SK-N-SH (cell line): ENCODE measurements at regions not wholly inside any gene's neighbourhood (a gene's known extent, or its start where the extent isn't known, plus 50 kb on each side); places are given as distances from the start of the nearest gene placed in this dataset.

ENCODE experiments used
- CTCF ChIA-PET: fragments of 300-600, 350-600 bp; formaldehyde crosslinking; extraction: SDS; loops from one replicate; lab custom pipeline; 2021; lab: Yijun Ruan, JAX
- POLR2A ChIA-PET: fragments of 350-600 bp; sonication (Branson Sonifier 250); formaldehyde crosslinking; extraction: SDS; loops from one replicate; lab custom pipeline; 2020; ENCODE audit warnings: antibody characterized with exemption, inconsistent platforms; lab: Yijun Ruan, JAX
- DNase-seq: peaks from one replicate; pipeline ENCODE4 v3.0.0; 2012
- H2AFZ ChIP-seq: fragments of 200-600 bp; sonication (generic); 2 replicates; pipeline ENCODE4 v1.8.1; 2016; ENCODE audit warnings: antibody characterized with exemption, mild to moderate bottlenecking, low read depth
- H3F3A ChIP-seq: fragments of 200-600 bp; sonication (generic); replicated peaks from 2 replicates; pipeline ENCODE3; 2016; ENCODE audit warnings: antibody characterized with exemption, mild to moderate bottlenecking; ENCODE audit not compliant: insufficient read depth
- H3K27ac ChIP-seq, 2 experiments: fragments of 200-500 bp in 1 of 2; fragments of 200-600 bp in 1 of 2; sonication (Bioruptor generic) in 1 of 2; sonication (generic), shearing (Covaris generic) in 1 of 2; 2 replicates each; pipeline versions ENCODE4 v1.5.1 to v1.6.1; 2014 to 2016; ENCODE audit warnings: low read depth in 2 of 2, inconsistent platforms in 1 of 2, low read length in 1 of 2, mild to moderate bottlenecking in 1 of 2, mixed read lengths in 1 of 2
- H3K27me3 ChIP-seq: fragments of 200-600 bp; sonication (generic), shearing (Covaris generic); 2 replicates; pipeline ENCODE4 v1.6.1; 2016; ENCODE audit warnings: mixed run types; ENCODE audit not compliant: insufficient read depth
- H3K36me3 ChIP-seq, 2 experiments: fragments of 200-500 bp in 1 of 2; fragments of 200-600 bp in 1 of 2; sonication (Bioruptor generic) in 1 of 2; sonication (generic) in 1 of 2; replicated peaks in 1 of 2; 2 replicates each; pipeline versions ENCODE3 to v1.5.1; 2014 to 2016; ENCODE audit warnings: low read length in 1 of 2, mild to moderate bottlenecking in 1 of 2; ENCODE audit not compliant: insufficient read depth in 2 of 2, control insufficient read depth in 1 of 2
- H3K4me1 ChIP-seq, 2 experiments: fragments of 200-500 bp in 1 of 2; fragments of 200-600 bp in 1 of 2; sonication (Bioruptor generic) in 1 of 2; sonication (generic), shearing (Covaris generic) in 1 of 2; 2 replicates each; pipeline versions ENCODE4 v1.5.1 to v1.6.1; 2014 to 2016; ENCODE audit warnings: low read depth in 1 of 2, low read length in 1 of 2, mixed run types in 1 of 2; ENCODE audit not compliant: insufficient read depth in 2 of 2, control insufficient read depth in 1 of 2
- H3K4me2 ChIP-seq: fragments of 200-600 bp; sonication (generic), shearing (Covaris generic); 2 replicates; pipeline ENCODE4 v1.6.1; 2017; ENCODE audit warnings: mixed run types
- H3K4me3 ChIP-seq, 2 experiments: fragments of 200-500 bp in 1 of 2; fragments of 200-600 bp in 1 of 2; sonication (Bioruptor generic) in 1 of 2; sonication (generic), shearing (Covaris generic) in 1 of 2; 2 replicates each; pipeline versions ENCODE4 v1.5.1 to v1.8.1; 2014 to 2016; ENCODE audit warnings: low read depth in 2 of 2, inconsistent platforms in 1 of 2, low read length in 1 of 2, mild to moderate bottlenecking in 1 of 2, mixed read lengths in 1 of 2, moderate library complexity in 1 of 2
- H3K79me2 ChIP-seq: fragments of 200-600 bp; sonication (generic); 2 replicates; pipeline ENCODE4 v1.8.1; 2017; ENCODE audit warnings: mild to moderate bottlenecking; ENCODE audit not compliant: insufficient read depth
- H3K9ac ChIP-seq: fragments of 200-600 bp; sonication (generic); 2 replicates; pipeline ENCODE4 v1.6.1; 2017; ENCODE audit warnings: mixed run types
- H3K9me2 ChIP-seq: fragments of 200-600 bp; sonication (generic); 2 replicates; pipeline ENCODE4 v1.6.1; 2017; ENCODE audit warnings: mixed run types
- H3K9me3 ChIP-seq: fragments of 200-600 bp; sonication (generic); 2 replicates; pipeline ENCODE4 v1.6.1; 2017; ENCODE audit warnings: mixed run types, mild to moderate bottlenecking, moderate library complexity
- H4K20me1 ChIP-seq: fragments of 200-600 bp; sonication (generic); 2 replicates; pipeline ENCODE4 v1.6.1; 2017; ENCODE audit warnings: mild to moderate bottlenecking, mixed run types; ENCODE audit not compliant: insufficient read depth
- CTCF ChIP-seq: fragments of 200-600 bp; sonication (generic); IDR thresholded peaks from 2 replicates; pipeline ENCODE4 v1.6.1; 2017; ENCODE audit warnings: antibody characterized with exemption, mild to moderate bottlenecking, moderate library complexity
- ELF1 ChIP-seq: IDR thresholded peaks from 2 replicates; pipeline ENCODE4 v1.4.0; 2012
- EP300 ChIP-seq, 2 experiments: IDR thresholded peaks; 2 replicates each; pipeline versions ENCODE4 v1.4.0 to v1.6.1; 2012; ENCODE audit warnings: borderline replicate concordance in 1 of 2, low read depth in 1 of 2, low read length in 1 of 2
- FOXJ3 ChIP-seq: sonication (generic); formaldehyde crosslinking; IDR thresholded peaks from 2 replicates; pipeline ENCODE4 v1.5.1; 2020; ENCODE audit warnings: mild to moderate bottlenecking, missing genetic modification reagents
- FOXM1 ChIP-seq: IDR thresholded peaks from 2 replicates; pipeline ENCODE4 v1.4.0; 2012; ENCODE audit warnings: low read depth, mild to moderate bottlenecking
- IRF3 ChIP-seq: fragments of 150-350 bp; IDR thresholded peaks from 2 replicates; pipeline ENCODE4 v1.6.1; 2016; ENCODE audit warnings: mild to moderate bottlenecking, low read depth, low read length
- MEF2A ChIP-seq: IDR thresholded peaks from 2 replicates; pipeline ENCODE4 v1.4.0; 2012; ENCODE audit warnings: low read depth, borderline replicate concordance
- NRF1 ChIP-seq: IDR thresholded peaks from 2 replicates; pipeline ENCODE4 v1.6.1; 2012; ENCODE audit warnings: low read depth, mild to moderate bottlenecking, low read length
- PBX3 ChIP-seq: IDR thresholded peaks from 2 replicates; pipeline ENCODE4; 2012
- POLR2AphosphoS5 ChIP-seq: IDR thresholded peaks from 2 replicates; pipeline ENCODE4 v1.6.1; 2012; ENCODE audit warnings: low read depth, low read length
- RAD21 ChIP-seq: IDR thresholded peaks from 2 replicates; pipeline ENCODE4 v1.6.1; 2012; ENCODE audit warnings: mild to moderate bottlenecking, low read length
- RCOR1 ChIP-seq: fragments of 150-350 bp; IDR thresholded peaks from 2 replicates; pipeline ENCODE4 v1.6.1; 2017; ENCODE audit warnings: antibody characterized with exemption, low read length
- RXRA ChIP-seq: IDR thresholded peaks from 2 replicates; pipeline ENCODE4 v1.4.0; 2012; ENCODE audit warnings: low read depth, mild to moderate bottlenecking, borderline replicate concordance
- SIN3A ChIP-seq: IDR thresholded peaks from 2 replicates; pipeline ENCODE4 v1.6.1; 2012; ENCODE audit warnings: low read depth, mild to moderate bottlenecking, low read length, moderate library complexity, borderline replicate concordance
- TAF1 ChIP-seq: IDR thresholded peaks from 2 replicates; pipeline ENCODE4 v1.6.1; 2012; ENCODE audit warnings: low read depth, mild to moderate bottlenecking, low read length, moderate library complexity, borderline replicate concordance
- USF2 ChIP-seq: fragments of 150-350 bp; IDR thresholded peaks from 2 replicates; pipeline ENCODE4 v1.6.1; 2017; ENCODE audit warnings: antibody characterized with exemption, low read length, low read depth, borderline replicate concordance
- YY1 ChIP-seq: IDR thresholded peaks from 2 replicates; pipeline ENCODE4 v1.4.0; 2012; ENCODE audit warnings: low read depth, mild to moderate bottlenecking
- WGBS: methylation state at CpG from one replicate; pipeline ENCODE4 v1.1.6; 2017; ENCODE audit warnings: low lambda C conversion rate; 5-methylcytosine and 5-hydroxymethylcytosine counted together

- 83% methylated on average over 12 of the region's 17 CpGs for WGBS
- Histone ChIP-seq H3K9me3 (no peaks in the 10 kb centered on the region), H3K79me2 (peaks cover 89% of the 10 kb centered on the region), H3K36me3 (peaks cover 11 to 36% of the 10 kb centered on the region in 2 experiments), H3K9ac (no peak overlapping the region), H3F3A (no peaks in the 10 kb centered on the region), H3K4me3 (no peak overlapping the region), H2AFZ (no peak overlapping the region), H3K9me2 (no peaks in the 10 kb centered on the region), H3K4me1 (peaks cover 3 to 62% of the 10 kb centered on the region in 2 experiments; a peak in 2 of 4 replicates), H3K27me3 (no peaks in the 10 kb centered on the region), H3K27ac (peak overlapping the region in 1 of 2 experiments; percentile 22; a peak in 1 of 4 replicates), H3K4me2 (no peak overlapping the region), H4K20me1 (peaks cover 100% of the 10 kb centered on the region)
- DNase-seq = no peak
- TF ChIP-seq FOXJ3 (CRISPR knock-in tag) = no peak
- TF ChIP-seq POLR2AphosphoS5 = no peak
- TF ChIP-seq PBX3 = no peak
- no peak for TF ChIP-seq ELF1
- TF ChIP-seq USF2 = no peak
- TF ChIP-seq NRF1 = no peak
- no peak for TF ChIP-seq TAF1
- TF ChIP-seq FOXM1 = no peak
- no peak for TF ChIP-seq CTCF
- TF ChIP-seq RXRA = no peak
- ChIA-PET CTCF (interaction anchor here (0.6 to 2.0 kb wide), 2 partner anchors 94 to 287 kb away, joined by 3 to 5 read pairs; no protein-coding TSS in a partner anchor), POLR2A (no interaction called here)
Measured at GRCh38 chr12:124492879-124493808, 74.3 kb downstream of the NCOR2 start.

- Histone ChIP-seq H2AFZ (no peak overlapping the region), H3K4me1 (peaks cover 0 to 61% of the 10 kb centered on the region in 2 experiments; a peak in 1 of 4 replicates), H3F3A (no peaks in the 10 kb centered on the region), H3K4me2 (no peak overlapping the region), H3K79me2 (peaks cover 87% of the 10 kb centered on the region), H3K36me3 (peaks cover 11 to 36% of the 10 kb centered on the region in 2 experiments), H3K27ac (peak overlapping the region in 1 of 2 experiments; percentile 22; a peak in 1 of 4 replicates), H3K4me3 (no peak overlapping the region), H3K9me2 (no peaks in the 10 kb centered on the region), H3K9me3 (no peaks in the 10 kb centered on the region), H3K27me3 (no peaks in the 10 kb centered on the region), H3K9ac (no peak overlapping the region), H4K20me1 (peaks cover 100% of the 10 kb centered on the region)
- TF ChIP-seq YY1 = no peak
- no peak for TF ChIP-seq NRF1
- no peak for TF ChIP-seq RCOR1
- TF ChIP-seq MEF2A = no peak
- TF ChIP-seq PBX3 = no peak
- no peak for TF ChIP-seq IRF3
- no peak for TF ChIP-seq RAD21
- TF ChIP-seq EP300 (IDR thresholded peaks at IDR 0.05; ENCODE audit: borderline replicate concordance in 1 of 2, low read depth in 1 of 2, low read length in 1 of 2) = no peak
- TF ChIP-seq SIN3A = no peak
- ChIA-PET CTCF (interaction anchor here (0.6 to 2.0 kb wide), 2 partner anchors 93 to 280 kb away, joined by 3 to 5 read pairs; no protein-coding TSS in a partner anchor), POLR2A (no interaction called here)
- no peak for DNase-seq
- WGBS = 95% methylated on average over 11 of the region's 20 CpGs
Measured at GRCh38 chr12:124491856-124492420, 75.5 kb downstream of the NCOR2 start.
